Sigmoid colon (tissue), 6 donors: ENCODE measurements at regions not wholly inside any gene's neighbourhood (a gene's known extent, or its start where the extent isn't known, plus 50 kb on each side); places are given as distances from the start of the nearest gene placed in this dataset.

Experiments used
- DNase-seq: peaks from one replicate; pipeline ENCODE4 v3.0.0-alpha.2; 2019
- H3K27ac ChIP-seq, 4 donors: fragments of 200-600 bp; sonication (generic); one replicate each; pipeline ENCODE4 v1.5.1; 2016 to 2019; ENCODE audit warnings: mild to moderate bottlenecking in 1 of 4
- H3K27me3 ChIP-seq, 3 donors: fragments of 200-600 bp; sonication (generic); one replicate each; pipeline ENCODE4 v1.5.1; 2019; ENCODE audit warnings: mild to moderate bottlenecking in 1 of 3
- H3K36me3 ChIP-seq, 4 donors: fragments of 200-600 bp; sonication (generic); one replicate each; pipeline ENCODE4 v1.5.1; 2016 to 2019
- H3K4me1 ChIP-seq, 4 donors: fragments of 200-600 bp; sonication (generic); one replicate each; pipeline ENCODE4 v1.5.1; 2017 to 2019
- H3K4me3 ChIP-seq, 4 donors: fragments of 200-600 bp; sonication (generic); one replicate each; pipeline ENCODE4 v1.5.1; 2017 to 2019; ENCODE audit warnings: mild to moderate bottlenecking in 2 of 4, moderate library complexity in 1 of 4
- H3K9me3 ChIP-seq, 4 donors: fragments of 200-600 bp in 3 of 4; sonication (generic) in 3 of 4; one replicate each; pipeline versions ENCODE4 v1.5.1 to v1.6.1; 2013 to 2019
- CTCF ChIP-seq, 4 experiments: fragments of 450-650 bp in 3 of 4; fragments of 200-600 bp in 1 of 4; IDR thresholded peaks; one replicate each; pipeline ENCODE4 v1.5.1; 2016 to 2019; ENCODE audit warnings: antibody characterized with exemption in 4 of 4, mild to moderate bottlenecking in 3 of 4, moderate library complexity in 2 of 4
- EP300 ChIP-seq, 4 donors: sonication (generic); formaldehyde crosslinking; IDR thresholded peaks; one replicate each; pipeline ENCODE4 v1.6.1; 2017; ENCODE audit warnings: antibody characterized with exemption in 4 of 4
- POLR2A ChIP-seq, 2 donors: fragments of 450-650 bp; IDR thresholded peaks; one replicate each; pipeline ENCODE4 v1.6.1; 2016; ENCODE audit warnings: antibody characterized with exemption in 2 of 2, mild to moderate bottlenecking in 2 of 2, moderate library complexity in 2 of 2
- POLR2AphosphoS5 ChIP-seq, 4 donors: sonication (generic); formaldehyde crosslinking; IDR thresholded peaks; one replicate each; pipeline ENCODE4 v1.6.1; 2017; ENCODE audit warnings: antibody characterized with exemption in 4 of 4
- WGBS, 2 donors: extraction: QIAGEN DNeasy Blood & Tissue Kit; methylation state at CpG; one replicate each; pipeline ENCODE4 v1.1.7; 2013; 5-methylcytosine and 5-hydroxymethylcytosine counted together
- intact Hi-C: fragments of 100-400 bp; cut with DNase I; formaldehyde crosslinking; loops from one replicate; pipeline ENCODE4 v1.15.1; 2023
- donor health status: healthy with polysubstance abuse.
- donor health status: healthy.

- H3K4me1 ChIP-seq = no peaks in the 10 kb centered on the region
- TF ChIP-seq POLR2A (IDR thresholded peaks at IDR 0.05) = no peak
- TF ChIP-seq CTCF (IDR thresholded peaks at IDR 0.05) = no peak
- TF ChIP-seq EP300 (IDR thresholded peaks at IDR 0.05) = no peak
- no peak for TF ChIP-seq POLR2AphosphoS5 (IDR thresholded peaks at IDR 0.05)
- H3K9me3 ChIP-seq = no peaks in the 10 kb centered on the region
- H3K36me3 ChIP-seq = no peaks in the 10 kb centered on the region
- no peak for DNase-seq
- no peak overlapping the region for H3K4me3 ChIP-seq
- H3K27ac ChIP-seq = no peak overlapping the region
- H3K27me3 ChIP-seq = no peaks in the 10 kb centered on the region
- intact Hi-C loops = no loop called here
Observed at GRCh38 chrX:139299309-139299708, 231.2 kb upstream of the F9 start.

GRCh38 chrX:139298437-139298836 lies 232.1 kb upstream of the F9 start:
- Histone ChIP-seq H3K27me3 (no peaks in the 10 kb centered on the region), H3K27ac (no peak overlapping the region), H3K9me3 (no peaks in the 10 kb centered on the region), H3K4me1 (no peaks in the 10 kb centered on the region), H3K4me3 (no peak overlapping the region), H3K36me3 (no peaks in the 10 kb centered on the region)
- TF ChIP-seq EP300 (IDR thresholded peaks at IDR 0.05) (no peak), POLR2AphosphoS5 (IDR thresholded peaks at IDR 0.05) (no peak), CTCF (IDR thresholded peaks at IDR 0.05) (no peak), POLR2A (IDR thresholded peaks at IDR 0.05) (no peak)
- DNase-seq = no peak
- intact Hi-C loops = no loop called here

GRCh38 chrX:139297638-139298037 lies 232.9 kb upstream of the F9 start:
- no peaks in the 10 kb centered on the region for H3K36me3 ChIP-seq
- intact Hi-C loops = no loop called here
- no peaks in the 10 kb centered on the region for H3K27me3 ChIP-seq
- no peaks in the 10 kb centered on the region for H3K4me1 ChIP-seq
- no peak for TF ChIP-seq CTCF (IDR thresholded peaks at IDR 0.05)
- no peak for TF ChIP-seq POLR2AphosphoS5 (IDR thresholded peaks at IDR 0.05)
- TF ChIP-seq EP300 (IDR thresholded peaks at IDR 0.05) = no peak
- no peak for TF ChIP-seq POLR2A (IDR thresholded peaks at IDR 0.05)
- no peak overlapping the region for H3K4me3 ChIP-seq
- H3K9me3 ChIP-seq = no peaks in the 10 kb centered on the region
- no peak overlapping the region for H3K27ac ChIP-seq
- WGBS, 2 donors = 46 to 59% methylated on average over 1 of the region's 1 CpG
- no peak for DNase-seq

GRCh38 chrX:139293991-139294390 lies 236.5 kb upstream of the F9 start:
- no peak overlapping the region for H3K27ac ChIP-seq
- H3K36me3 ChIP-seq = no peaks in the 10 kb centered on the region
- H3K4me1 ChIP-seq = no peaks in the 10 kb centered on the region
- no peak for DNase-seq
- H3K27me3 ChIP-seq = no peaks in the 10 kb centered on the region
- no peak for TF ChIP-seq EP300 (IDR thresholded peaks at IDR 0.05)
- TF ChIP-seq CTCF (IDR thresholded peaks at IDR 0.05) = no peak
- TF ChIP-seq POLR2AphosphoS5 (IDR thresholded peaks at IDR 0.05) = no peak
- 89 to 92% methylated on average over 4 of the region's 4 CpGs for WGBS, 2 donors
- no peak overlapping the region for H3K4me3 ChIP-seq
- intact Hi-C loops = no loop called here
- H3K9me3 ChIP-seq = no peaks in the 10 kb centered on the region

GRCh38 chrX:139290310-139290709 lies 240.2 kb upstream of the F9 start:
- no peak overlapping the region for H3K27ac ChIP-seq
- intact Hi-C loops = no loop called here
- H3K4me1 ChIP-seq = no peaks in the 10 kb centered on the region
- 59 to 80% methylated on average over 1 of the region's 1 CpG for WGBS, 2 donors
- no peak for DNase-seq
- TF ChIP-seq EP300 (IDR thresholded peaks at IDR 0.05) (no peak), POLR2A (IDR thresholded peaks at IDR 0.05) (no peak), POLR2AphosphoS5 (IDR thresholded peaks at IDR 0.05) (no peak), CTCF (IDR thresholded peaks at IDR 0.05) (no peak)
- no peaks in the 10 kb centered on the region for H3K27me3 ChIP-seq
- no peaks in the 10 kb centered on the region for H3K36me3 ChIP-seq
- H3K9me3 ChIP-seq = no peaks in the 10 kb centered on the region
- no peak overlapping the region for H3K4me3 ChIP-seq
